ENCODE measurements at regions not wholly inside any gene's neighbourhood (a gene's known extent, or its start where the extent isn't known, plus 50 kb on each side); places are given as distances from the start of the nearest gene placed in this dataset.

DNA sequence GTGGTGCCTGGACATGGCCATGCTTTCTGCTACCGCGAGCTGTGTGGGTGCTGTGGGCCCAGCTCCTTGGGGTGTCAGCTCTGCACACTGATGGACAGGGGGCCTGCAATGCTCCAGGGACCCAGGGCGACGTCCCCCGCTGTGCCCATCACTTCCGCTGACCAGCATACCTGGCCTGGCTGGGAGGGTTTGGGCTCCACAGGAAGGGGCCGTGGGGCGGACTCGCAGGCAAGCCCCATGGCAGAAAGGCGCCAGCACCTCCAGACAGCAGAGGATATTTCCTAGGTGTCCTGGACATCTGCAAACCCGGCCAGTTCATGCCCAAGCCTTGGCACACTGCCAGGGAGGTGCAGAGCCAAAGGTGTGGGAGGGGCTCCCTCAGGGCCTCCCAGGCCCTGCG, 295.8 kb upstream of the IRX4 start:
- Histone ChIP-seq H3K9me2 (ENCODE audit: insufficient read depth, low read length) (no peaks in the 10 kb centered on the region), H3K36me3 (ENCODE audit: insufficient read depth, low read length) (no peaks in the 10 kb centered on the region), H3F3A (ENCODE audit: insufficient read depth, low read length, poor library complexity, severe bottlenecking) (no peaks in the 10 kb centered on the region), H3K9ac (ENCODE audit: low read length) (no peak overlapping the region), H3K4me3 (ENCODE audit: low read length) (no peak overlapping the region), H3K79me2 (replicated peaks; ENCODE audit: insufficient read depth, low read length) (no peaks in the 10 kb centered on the region), H4K20me1 (ENCODE audit: insufficient read depth) (no peaks in the 10 kb centered on the region), H3K27ac (ENCODE audit: low read length) (no peak overlapping the region), H3K9me3 (ENCODE audit: low read length) (no peaks in the 10 kb centered on the region), H3K27me3 (ENCODE audit: insufficient read depth, low read depth, low read length) (no peaks in the 10 kb centered on the region), H3K4me2 (ENCODE audit: low read length) (no peak overlapping the region), H2AFZ (ENCODE audit: low read depth, low read length) (no peak overlapping the region)
- TF ChIP-seq EZH2 (IDR thresholded peaks at IDR 0.05; ENCODE audit: borderline replicate concordance, insufficient read depth, low read length, poor library complexity, severe bottlenecking) (no peak), MXI1 (conservative IDR thresholded peaks at IDR 0.05; ENCODE audit: poor library complexity, severe bottlenecking) (no peak), EP300 (conservative IDR thresholded peaks at IDR 0.05; ENCODE audit: poor library complexity, severe bottlenecking) (no peak), SMC3 (conservative IDR thresholded peaks at IDR 0.05; ENCODE audit: poor library complexity) (no peak), POLR2AphosphoS5 (IDR thresholded peaks at IDR 0.05) (no peak), TAF1 (IDR thresholded peaks at IDR 0.05; ENCODE audit: low read depth) (no peak), RAD21 (conservative IDR thresholded peaks at IDR 0.05) (no peak)
- TF ChIP-seq, protein P1, sequence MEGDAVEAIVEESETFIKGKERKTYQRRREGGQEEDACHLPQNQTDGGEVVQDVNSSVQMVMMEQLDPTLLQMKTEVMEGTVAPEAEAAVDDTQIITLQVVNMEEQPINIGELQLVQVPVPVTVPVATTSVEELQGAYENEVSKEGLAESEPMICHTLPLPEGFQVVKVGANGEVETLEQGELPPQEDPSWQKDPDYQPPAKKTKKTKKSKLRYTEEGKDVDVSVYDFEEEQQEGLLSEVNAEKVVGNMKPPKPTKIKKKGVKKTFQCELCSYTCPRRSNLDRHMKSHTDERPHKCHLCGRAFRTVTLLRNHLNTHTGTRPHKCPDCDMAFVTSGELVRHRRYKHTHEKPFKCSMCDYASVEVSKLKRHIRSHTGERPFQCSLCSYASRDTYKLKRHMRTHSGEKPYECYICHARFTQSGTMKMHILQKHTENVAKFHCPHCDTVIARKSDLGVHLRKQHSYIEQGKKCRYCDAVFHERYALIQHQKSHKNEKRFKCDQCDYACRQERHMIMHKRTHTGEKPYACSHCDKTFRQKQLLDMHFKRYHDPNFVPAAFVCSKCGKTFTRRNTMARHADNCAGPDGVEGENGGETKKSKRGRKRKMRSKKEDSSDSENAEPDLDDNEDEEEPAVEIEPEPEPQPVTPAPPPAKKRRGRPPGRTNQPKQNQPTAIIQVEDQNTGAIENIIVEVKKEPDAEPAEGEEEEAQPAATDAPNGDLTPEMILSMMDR (IDR thresholded peaks at IDR 0.05; ENCODE audit: poor library complexity, severe bottlenecking), result no peak
- TF ChIP-seq, protein P2, sequence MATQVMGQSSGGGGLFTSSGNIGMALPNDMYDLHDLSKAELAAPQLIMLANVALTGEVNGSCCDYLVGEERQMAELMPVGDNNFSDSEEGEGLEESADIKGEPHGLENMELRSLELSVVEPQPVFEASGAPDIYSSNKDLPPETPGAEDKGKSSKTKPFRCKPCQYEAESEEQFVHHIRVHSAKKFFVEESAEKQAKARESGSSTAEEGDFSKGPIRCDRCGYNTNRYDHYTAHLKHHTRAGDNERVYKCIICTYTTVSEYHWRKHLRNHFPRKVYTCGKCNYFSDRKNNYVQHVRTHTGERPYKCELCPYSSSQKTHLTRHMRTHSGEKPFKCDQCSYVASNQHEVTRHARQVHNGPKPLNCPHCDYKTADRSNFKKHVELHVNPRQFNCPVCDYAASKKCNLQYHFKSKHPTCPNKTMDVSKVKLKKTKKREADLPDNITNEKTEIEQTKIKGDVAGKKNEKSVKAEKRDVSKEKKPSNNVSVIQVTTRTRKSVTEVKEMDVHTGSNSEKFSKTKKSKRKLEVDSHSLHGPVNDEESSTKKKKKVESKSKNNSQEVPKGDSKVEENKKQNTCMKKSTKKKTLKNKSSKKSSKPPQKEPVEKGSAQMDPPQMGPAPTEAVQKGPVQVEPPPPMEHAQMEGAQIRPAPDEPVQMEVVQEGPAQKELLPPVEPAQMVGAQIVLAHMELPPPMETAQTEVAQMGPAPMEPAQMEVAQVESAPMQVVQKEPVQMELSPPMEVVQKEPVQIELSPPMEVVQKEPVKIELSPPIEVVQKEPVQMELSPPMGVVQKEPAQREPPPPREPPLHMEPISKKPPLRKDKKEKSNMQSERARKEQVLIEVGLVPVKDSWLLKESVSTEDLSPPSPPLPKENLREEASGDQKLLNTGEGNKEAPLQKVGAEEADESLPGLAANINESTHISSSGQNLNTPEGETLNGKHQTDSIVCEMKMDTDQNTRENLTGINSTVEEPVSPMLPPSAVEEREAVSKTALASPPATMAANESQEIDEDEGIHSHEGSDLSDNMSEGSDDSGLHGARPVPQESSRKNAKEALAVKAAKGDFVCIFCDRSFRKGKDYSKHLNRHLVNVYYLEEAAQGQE (IDR thresholded peaks at IDR 0.05; ENCODE audit: borderline replicate concordance), result no peak

DNA sequence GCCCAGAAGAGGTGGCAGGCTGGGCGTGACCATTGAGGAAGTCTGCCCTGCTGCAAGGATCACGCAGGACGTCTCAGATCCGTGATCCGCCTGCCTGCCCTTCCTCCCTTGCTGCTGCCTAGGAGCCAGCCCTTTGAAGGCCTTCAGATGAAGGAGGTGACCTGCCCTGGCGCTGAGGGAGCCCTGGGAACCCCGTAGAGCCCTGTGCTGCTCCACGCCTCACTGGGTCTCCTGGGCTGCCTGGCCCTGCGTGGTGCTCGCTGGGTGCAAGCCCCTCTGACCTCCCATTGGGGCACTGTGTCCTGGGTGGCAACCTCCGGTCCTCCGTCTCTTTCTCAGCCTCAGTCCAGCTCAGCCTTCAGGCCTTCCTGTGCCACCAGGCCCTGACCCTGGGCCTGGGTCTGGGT, 295.3 kb upstream of the IRX4 start:
- Histone ChIP-seq H3K79me2 (replicated peaks; ENCODE audit: insufficient read depth, low read length) (no peaks in the 10 kb centered on the region), H3K4me3 (ENCODE audit: low read length) (no peak overlapping the region), H4K20me1 (ENCODE audit: insufficient read depth) (no peaks in the 10 kb centered on the region), H3K27me3 (ENCODE audit: insufficient read depth, low read depth, low read length) (no peaks in the 10 kb centered on the region), H3K9ac (ENCODE audit: low read length) (no peak overlapping the region), H3K36me3 (ENCODE audit: insufficient read depth, low read length) (no peaks in the 10 kb centered on the region), H3K9me3 (ENCODE audit: low read length) (no peaks in the 10 kb centered on the region), H2AFZ (ENCODE audit: low read depth, low read length) (no peak overlapping the region), H3K4me2 (ENCODE audit: low read length) (no peak overlapping the region), H3K27ac (ENCODE audit: low read length) (no peak overlapping the region), H3F3A (ENCODE audit: insufficient read depth, low read length, poor library complexity, severe bottlenecking) (no peaks in the 10 kb centered on the region), H3K9me2 (ENCODE audit: insufficient read depth, low read length) (no peaks in the 10 kb centered on the region)
- TF ChIP-seq MXI1 (conservative IDR thresholded peaks at IDR 0.05; ENCODE audit: poor library complexity, severe bottlenecking) (no peak), EP300 (conservative IDR thresholded peaks at IDR 0.05; ENCODE audit: poor library complexity, severe bottlenecking) (no peak)
- TF ChIP-seq, protein P2 (IDR thresholded peaks at IDR 0.05; ENCODE audit: borderline replicate concordance), result no peak

Measured in neural cell (in vitro differentiated cells).